Karpas-422 (cell line): ENCODE measurements at regions not wholly inside any gene's neighbourhood (a gene's known extent, or its start where the extent isn't known, plus 50 kb on each side); places are given as distances from the start of the nearest gene placed in this dataset.
"Not testable (repeated sequence)": the region's sequence is repeated elsewhere in the genome, so short reads cannot be mapped to it uniquely, and the experiment has no call there.

Experiments used
- DNase-seq: peaks from one replicate; pipeline ENCODE4 v3.0.0-alpha.2; 2015
- H2AFZ ChIP-seq: fragments of 200-600 bp; sonication (generic); 2 replicates; pipeline ENCODE4 v1.6.1; 2014; ENCODE audit warnings: antibody characterized with exemption, low read length, mixed read lengths
- H3K27ac ChIP-seq: fragments of 200-600 bp; sonication (generic); 2 replicates; pipeline ENCODE4 v1.5.1; 2014; ENCODE audit warnings: mild to moderate bottlenecking, low read length, moderate library complexity
- H3K27me3 ChIP-seq: fragments of 200-600 bp; sonication (generic); 2 replicates; pipeline ENCODE4 v1.6.1; 2014; ENCODE audit warnings: low read length, mixed read lengths
- H3K36me3 ChIP-seq: fragments of 200-600 bp; sonication (generic); 2 replicates; pipeline ENCODE4 v1.6.1; 2014; ENCODE audit warnings: low read length, mixed read lengths; ENCODE audit not compliant: insufficient read depth
- H3K4me1 ChIP-seq: fragments of 200-600 bp; sonication (generic); 2 replicates; pipeline ENCODE4 v1.6.1; 2014; ENCODE audit warnings: mild to moderate bottlenecking, low read length, mixed read lengths
- H3K4me2 ChIP-seq: fragments of 200-600 bp; sonication (generic); 2 replicates; pipeline ENCODE4 v1.6.1; 2014; ENCODE audit warnings: low read length, low read depth, mild to moderate bottlenecking; ENCODE audit not compliant: poor library complexity, severe bottlenecking
- H3K4me3 ChIP-seq: fragments of 200-600 bp; sonication (generic); 2 replicates; pipeline ENCODE4 v1.5.1; 2014; ENCODE audit warnings: mild to moderate bottlenecking, antibody characterized with exemption, low read length, mixed read lengths
- H3K79me2 ChIP-seq: fragments of 200-600 bp; sonication (generic); 2 replicates; pipeline ENCODE4 v1.6.1; 2014; ENCODE audit warnings: mild to moderate bottlenecking, low read length, mixed read lengths
- H3K9ac ChIP-seq: fragments of 200-600 bp; sonication (generic); 2 replicates; pipeline ENCODE4 v1.6.0; 2014; ENCODE audit warnings: low read length
- H3K9me2 ChIP-seq: fragments of 200-600 bp; sonication (generic), shearing (Covaris generic); replicated peaks from 2 replicates; pipeline ENCODE4 v1.6.0; 2014; ENCODE audit warnings: mild to moderate bottlenecking, low read length, moderate library complexity; ENCODE audit not compliant: insufficient read depth
- H3K9me3 ChIP-seq: fragments of 300-700, 200-600 bp; sonication (generic); 2 replicates; pipeline ENCODE4 v1.6.1; 2014; ENCODE audit warnings: low read length, mixed read lengths
- H4K20me1 ChIP-seq: fragments of 200-600 bp; sonication (generic); 2 replicates; pipeline ENCODE4 v1.6.1; 2014; ENCODE audit warnings: mild to moderate bottlenecking, antibody characterized with exemption, low read length, low read depth; ENCODE audit not compliant: insufficient read depth

- H3K27me3 ChIP-seq, H3K9me3 ChIP-seq, H2AFZ ChIP-seq, H3K4me3 ChIP-seq, H3K9ac ChIP-seq, H3K27ac ChIP-seq, H4K20me1 ChIP-seq, H3K4me1 ChIP-seq, H3K36me3 ChIP-seq, H3K79me2 ChIP-seq, H3K4me2 ChIP-seq, H3K9me2 ChIP-seq: not testable (repeated sequence)
- DNase-seq: peak; percentile 39
Measured at GRCh38 chr7:35152059-35152458, 101.8 kb downstream of the TBX20 start.

DNA sequence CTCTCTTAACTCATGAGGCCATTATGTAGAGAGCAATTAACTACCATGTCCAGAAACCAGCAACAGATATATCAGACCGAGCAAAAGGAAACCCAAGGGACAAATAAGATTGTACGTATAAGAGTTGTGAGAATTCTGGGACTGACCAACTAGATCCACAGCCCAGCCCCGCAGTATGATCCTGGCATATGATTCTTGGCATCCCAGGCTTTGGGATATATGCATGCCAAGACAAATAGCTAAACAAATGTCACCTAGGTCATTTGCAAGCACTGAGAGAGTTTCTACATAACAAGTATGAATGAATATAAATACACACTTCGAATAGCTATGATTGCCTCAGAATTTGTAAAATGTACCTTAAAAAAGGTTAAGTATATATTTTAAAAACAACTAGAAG, 105.9 kb downstream of the TBX20 start:
- not testable (repeated sequence) for H3K9ac ChIP-seq, DNase-seq, H2AFZ ChIP-seq, H3K36me3 ChIP-seq, H4K20me1 ChIP-seq, H3K4me3 ChIP-seq, H3K9me3 ChIP-seq, H3K4me1 ChIP-seq, H3K9me2 ChIP-seq, H3K4me2 ChIP-seq, H3K79me2 ChIP-seq, H3K27me3 ChIP-seq, H3K27ac ChIP-seq

DNA sequence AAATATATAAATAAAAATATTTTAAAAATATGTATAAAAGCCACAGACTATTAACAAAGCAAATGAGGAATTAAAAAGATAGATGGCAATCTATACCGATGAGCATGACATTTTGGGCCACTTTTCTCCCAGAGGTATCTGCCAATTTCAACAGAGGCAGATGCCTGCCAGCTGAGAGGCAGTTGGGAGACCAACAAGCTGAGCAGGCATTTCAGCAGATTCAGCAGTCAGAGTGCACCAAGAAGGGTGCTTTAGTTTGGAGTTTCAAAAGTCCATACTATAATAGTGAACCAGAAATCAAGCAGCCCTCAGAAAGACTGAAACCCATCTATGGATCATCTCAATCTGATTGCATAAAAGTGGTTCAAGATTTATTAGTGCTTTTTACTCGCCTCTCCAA, 104.8 kb upstream of the DPY19L1 start:
- H3K9me2 ChIP-seq, H3K27ac ChIP-seq, H3K36me3 ChIP-seq, H3K9me3 ChIP-seq, H2AFZ ChIP-seq, H3K4me1 ChIP-seq, H3K4me2 ChIP-seq, DNase-seq, H3K79me2 ChIP-seq, H3K9ac ChIP-seq, H3K4me3 ChIP-seq, H3K27me3 ChIP-seq, H4K20me1 ChIP-seq: not testable (repeated sequence)

GRCh38 chr7:35139281-35139680, 102.0 kb upstream of the DPY19L1 start:
- not testable (repeated sequence) for H3K79me2 ChIP-seq, H3K9me2 ChIP-seq, H3K9ac ChIP-seq, H3K4me1 ChIP-seq, H3K27ac ChIP-seq, H3K27me3 ChIP-seq, H3K36me3 ChIP-seq, H4K20me1 ChIP-seq, H2AFZ ChIP-seq, H3K4me3 ChIP-seq, DNase-seq, H3K9me3 ChIP-seq, H3K4me2 ChIP-seq

DNA sequence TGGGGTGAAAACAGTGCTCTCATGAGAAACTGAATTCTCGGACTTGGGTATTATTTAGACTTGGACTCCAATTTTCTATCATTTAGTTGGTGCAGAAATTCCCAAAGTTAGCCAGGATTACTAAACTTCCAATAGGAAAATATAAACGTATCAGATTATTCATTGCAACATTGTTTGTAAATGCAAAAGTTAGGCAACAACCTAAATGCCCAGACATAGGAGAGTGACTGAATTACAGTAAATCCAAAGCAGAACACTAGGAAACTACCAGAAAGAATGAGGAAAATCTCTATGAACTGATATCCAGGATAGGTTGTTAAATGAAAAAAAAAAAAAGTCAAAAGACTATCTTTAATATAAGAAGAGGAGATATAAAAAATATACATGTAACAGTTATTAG, 96.2 kb upstream of the DPY19L1 start:
- not testable (repeated sequence) for H3K27me3 ChIP-seq, H3K4me2 ChIP-seq, H3K27ac ChIP-seq, H3K4me3 ChIP-seq, H3K9me2 ChIP-seq, H3K4me1 ChIP-seq, DNase-seq, H2AFZ ChIP-seq, H3K36me3 ChIP-seq, H3K9me3 ChIP-seq, H3K79me2 ChIP-seq, H3K9ac ChIP-seq, H4K20me1 ChIP-seq

DNA sequence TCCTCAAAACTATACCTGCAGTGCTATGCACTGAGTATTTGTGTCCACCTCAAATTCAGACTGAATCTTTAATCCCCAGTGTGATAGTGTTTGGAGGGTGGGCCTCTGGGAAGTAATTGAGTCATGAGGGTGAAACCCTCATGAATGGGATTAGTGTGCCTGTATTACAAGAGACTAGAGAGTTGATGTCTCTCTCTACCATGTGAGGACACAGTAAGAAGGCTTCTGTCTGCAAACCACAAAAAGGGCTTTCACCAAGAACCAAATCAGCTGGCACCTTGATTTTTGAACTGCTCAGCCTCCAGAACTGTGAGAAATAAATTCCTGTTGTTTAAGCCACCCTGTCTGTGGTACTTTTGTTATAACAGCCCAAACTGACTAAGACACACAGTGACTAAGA, 95.7 kb upstream of the DPY19L1 start:
- H3K4me3 ChIP-seq, H3K79me2 ChIP-seq, H3K4me1 ChIP-seq, DNase-seq, H4K20me1 ChIP-seq, H3K36me3 ChIP-seq, H3K27ac ChIP-seq, H3K9ac ChIP-seq, H3K9me2 ChIP-seq, H3K4me2 ChIP-seq, H3K27me3 ChIP-seq, H3K9me3 ChIP-seq, H2AFZ ChIP-seq: not testable (repeated sequence)

DNA sequence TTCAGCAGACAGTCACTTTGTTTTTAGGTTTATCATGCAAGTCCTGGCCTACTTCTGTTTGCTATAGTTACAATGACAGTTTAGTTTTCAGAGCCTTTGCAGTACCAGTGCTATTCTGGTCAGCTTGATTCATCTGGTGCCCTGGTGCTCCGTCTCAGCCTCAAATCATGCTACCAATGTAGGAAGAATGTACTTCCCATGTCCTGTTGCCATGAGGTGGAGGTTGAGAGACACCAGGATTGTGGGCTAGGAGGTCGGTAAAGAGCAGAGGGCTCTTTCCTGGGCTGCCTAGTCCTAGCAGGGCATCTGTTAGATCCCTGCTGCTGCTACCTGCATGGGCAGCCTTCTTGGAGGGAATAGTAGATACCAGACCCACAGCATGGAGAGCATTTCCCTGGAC, 91.4 kb upstream of the DPY19L1 start:
- not testable (repeated sequence) for H3K9me2 ChIP-seq, H3K36me3 ChIP-seq, H3K27me3 ChIP-seq, H3K27ac ChIP-seq, H3K9ac ChIP-seq, H3K9me3 ChIP-seq, H3K4me3 ChIP-seq, H4K20me1 ChIP-seq, H3K4me1 ChIP-seq, H2AFZ ChIP-seq, H3K79me2 ChIP-seq, DNase-seq, H3K4me2 ChIP-seq

GRCh38 chr7:35118526-35118925, 81.2 kb upstream of the DPY19L1 start:
- H4K20me1 ChIP-seq, H3K4me1 ChIP-seq, H3K4me3 ChIP-seq, H3K27me3 ChIP-seq, H3K79me2 ChIP-seq, H3K9me3 ChIP-seq, H3K9me2 ChIP-seq, H2AFZ ChIP-seq, H3K9ac ChIP-seq, DNase-seq, H3K4me2 ChIP-seq, H3K36me3 ChIP-seq, H3K27ac ChIP-seq: not testable (repeated sequence)

DNA sequence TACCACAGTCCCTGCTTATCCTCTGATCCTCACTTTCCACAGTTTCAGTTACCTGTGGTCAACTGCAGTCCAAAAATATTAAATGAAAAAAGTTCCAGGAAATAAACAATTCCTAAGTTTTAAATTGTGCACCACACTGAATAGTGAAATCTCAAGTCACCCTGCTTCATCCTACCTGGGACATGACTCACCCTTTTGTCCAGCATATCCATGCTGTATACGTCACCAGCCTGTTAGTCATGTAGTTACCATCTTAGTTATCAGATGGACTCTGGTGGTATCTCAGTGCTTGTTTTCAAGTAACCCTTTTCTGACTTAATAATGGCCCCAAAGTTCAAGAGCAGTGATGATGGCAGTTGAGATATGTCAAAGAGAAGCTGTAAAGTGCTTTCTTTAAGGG, 69.4 kb upstream of the DPY19L1 start:
- H2AFZ ChIP-seq, H4K20me1 ChIP-seq, H3K27me3 ChIP-seq, H3K9me3 ChIP-seq, DNase-seq, H3K79me2 ChIP-seq, H3K9ac ChIP-seq, H3K27ac ChIP-seq, H3K4me1 ChIP-seq, H3K9me2 ChIP-seq, H3K4me2 ChIP-seq, H3K4me3 ChIP-seq, H3K36me3 ChIP-seq: not testable (repeated sequence)
